Chondrocyte (in vitro differentiated cells): ENCODE measurements at regions not wholly inside any gene's neighbourhood (a gene's known extent, or its start where the extent isn't known, plus 50 kb on each side); places are given as distances from the start of the nearest gene placed in this dataset.

ENCODE experiments used
- DNase-seq: peaks from one replicate; pipeline ENCODE4 v3.0.0; 2021; ENCODE audit warnings: mixed read lengths, low spot score
- H3K27ac Mint-ChIP-seq: one replicate; pipeline ENCODE4 v1.8.0; 2021; ENCODE audit warnings: mild to moderate bottlenecking, moderate library complexity, mixed read lengths; ENCODE audit not compliant: unreplicated experiment
- H3K27me3 Mint-ChIP-seq: 2 replicates; pipeline ENCODE4 v1.8.0; 2021; ENCODE audit warnings: low read depth, mixed read lengths
- H3K36me3 Mint-ChIP-seq: 2 replicates; pipeline ENCODE4 v1.8.0; 2021; ENCODE audit warnings: low read depth, mixed read lengths
- H3K4me1 Mint-ChIP-seq: 2 replicates; pipeline ENCODE4 v1.8.0; 2021; ENCODE audit warnings: low read depth, mild to moderate bottlenecking, mixed read lengths
- H3K4me3 Mint-ChIP-seq: one replicate; pipeline ENCODE4 v1.8.0; 2021; ENCODE audit warnings: mild to moderate bottlenecking, moderate library complexity, mixed read lengths; ENCODE audit not compliant: unreplicated experiment
- H3K9me3 Mint-ChIP-seq: 2 replicates; pipeline ENCODE4 v1.8.0; 2021; ENCODE audit warnings: low read depth, mixed read lengths
- TF ChIP-seq, protein P1 (sequence below): fragments of 200-600 bp; sonication (generic); IDR thresholded peaks from 2 replicates; pipeline ENCODE4 v1.5.0; 2021; ENCODE audit warnings: antibody characterized with exemption, mild to moderate bottlenecking, moderate library complexity

DNA sequence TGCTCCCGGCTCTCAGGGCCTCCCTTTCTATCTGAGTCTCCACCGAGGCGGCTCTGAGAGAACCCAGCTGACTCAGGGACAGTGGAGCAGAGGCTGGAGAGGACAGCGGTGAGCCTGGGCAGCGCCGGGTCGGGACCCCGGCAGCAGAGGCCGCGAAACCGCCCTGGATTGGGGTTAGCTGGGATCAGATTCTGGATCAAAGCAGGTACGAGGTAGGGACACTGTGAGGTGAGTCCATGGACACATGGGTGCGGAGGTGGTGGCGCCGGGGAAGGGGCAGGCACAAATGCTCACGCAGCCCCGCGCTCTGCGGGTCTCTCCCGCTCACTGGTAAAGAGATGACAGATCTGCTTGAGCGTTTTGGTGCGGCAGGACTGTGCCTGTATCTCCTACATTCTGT lies 146.4 kb upstream of the GGTLC1 start:
- Mint-ChIP-seq H3K4me3 (no peak overlapping the region), H3K4me1 (peaks cover 26% of the 10 kb centered on the region), H3K27ac (no peak overlapping the region), H3K36me3 (no peaks in the 10 kb centered on the region), H3K27me3 (no peaks in the 10 kb centered on the region), H3K9me3 (no peaks in the 10 kb centered on the region)
- no peak for DNase-seq
- TF ChIP-seq, protein P1, sequence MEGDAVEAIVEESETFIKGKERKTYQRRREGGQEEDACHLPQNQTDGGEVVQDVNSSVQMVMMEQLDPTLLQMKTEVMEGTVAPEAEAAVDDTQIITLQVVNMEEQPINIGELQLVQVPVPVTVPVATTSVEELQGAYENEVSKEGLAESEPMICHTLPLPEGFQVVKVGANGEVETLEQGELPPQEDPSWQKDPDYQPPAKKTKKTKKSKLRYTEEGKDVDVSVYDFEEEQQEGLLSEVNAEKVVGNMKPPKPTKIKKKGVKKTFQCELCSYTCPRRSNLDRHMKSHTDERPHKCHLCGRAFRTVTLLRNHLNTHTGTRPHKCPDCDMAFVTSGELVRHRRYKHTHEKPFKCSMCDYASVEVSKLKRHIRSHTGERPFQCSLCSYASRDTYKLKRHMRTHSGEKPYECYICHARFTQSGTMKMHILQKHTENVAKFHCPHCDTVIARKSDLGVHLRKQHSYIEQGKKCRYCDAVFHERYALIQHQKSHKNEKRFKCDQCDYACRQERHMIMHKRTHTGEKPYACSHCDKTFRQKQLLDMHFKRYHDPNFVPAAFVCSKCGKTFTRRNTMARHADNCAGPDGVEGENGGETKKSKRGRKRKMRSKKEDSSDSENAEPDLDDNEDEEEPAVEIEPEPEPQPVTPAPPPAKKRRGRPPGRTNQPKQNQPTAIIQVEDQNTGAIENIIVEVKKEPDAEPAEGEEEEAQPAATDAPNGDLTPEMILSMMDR, result no peak

DNA sequence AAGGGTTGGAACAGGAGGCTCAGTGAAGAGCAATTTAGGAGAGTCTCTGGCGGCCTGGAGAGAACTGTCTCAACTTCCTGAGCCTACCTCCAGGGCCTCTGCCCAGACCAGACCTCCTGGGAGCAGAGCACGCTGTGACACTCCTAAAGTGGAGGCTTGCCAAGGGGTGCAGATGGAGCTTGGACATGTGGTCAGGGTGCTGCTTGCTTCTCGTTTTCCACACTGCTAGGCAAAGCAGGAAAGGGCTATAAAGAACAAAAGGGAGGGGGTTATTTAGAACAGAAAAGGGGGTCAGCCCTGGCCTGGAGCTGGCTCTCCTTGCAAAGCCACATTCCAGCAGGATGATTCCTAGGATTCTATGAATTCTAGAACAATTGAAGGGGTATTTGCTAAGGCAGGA lies 145.7 kb upstream of the GGTLC1 start:
- no peak for DNase-seq
- no peaks in the 10 kb centered on the region for H3K27me3 Mint-ChIP-seq

DNA sequence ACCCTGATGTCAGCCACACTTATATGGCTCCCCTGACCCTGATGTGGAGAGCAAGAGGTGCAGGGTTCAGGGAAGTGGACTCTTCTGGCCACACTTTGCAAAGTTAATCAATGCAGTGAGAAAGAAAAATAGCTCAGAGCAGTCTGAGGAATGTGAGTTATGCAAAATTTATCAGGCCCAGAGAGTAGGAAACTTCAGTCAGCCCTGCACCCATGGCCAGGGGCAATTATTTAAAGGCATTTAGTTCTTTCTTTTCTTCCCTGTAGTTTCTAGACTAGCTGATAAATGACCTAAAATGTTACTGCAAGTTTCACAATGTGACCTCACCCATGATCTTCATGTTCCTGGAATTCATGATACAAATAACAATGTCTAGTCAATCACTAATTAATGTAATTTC lies 143.7 kb upstream of the GGTLC1 start:
- H3K27ac Mint-ChIP-seq, result no peak overlapping the region
- H3K4me3 Mint-ChIP-seq, result no peak overlapping the region
- no peak for DNase-seq

More for the DNA sequence above, 145.7 kb upstream of the GGTLC1 start:
- peaks cover 26% of the 10 kb centered on the region for H3K4me1 Mint-ChIP-seq
- H3K27ac Mint-ChIP-seq, result no peak overlapping the region
- no peaks in the 10 kb centered on the region for H3K36me3 Mint-ChIP-seq
- no peaks in the 10 kb centered on the region for H3K9me3 Mint-ChIP-seq
- TF ChIP-seq, protein P1, result no peak
- H3K4me3 Mint-ChIP-seq, result no peak overlapping the region

DNA sequence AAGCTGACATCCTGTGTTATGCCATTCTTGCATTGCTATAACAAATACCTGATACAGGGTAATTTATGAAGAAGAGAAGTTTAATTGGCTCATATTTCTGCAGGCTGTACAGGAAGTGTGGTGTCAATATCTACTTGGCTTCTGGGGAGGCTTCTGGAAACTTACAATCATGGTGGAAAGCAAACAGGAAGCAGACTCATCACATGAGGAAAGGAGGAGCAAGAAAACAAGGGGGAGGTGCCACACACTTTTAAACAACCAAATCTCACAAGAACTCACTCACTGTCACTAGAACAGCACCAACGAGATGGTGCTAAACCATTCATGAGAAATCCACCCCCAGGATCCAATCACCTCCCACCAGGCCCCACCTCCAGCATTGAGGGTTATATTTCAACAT lies 143.1 kb upstream of the GGTLC1 start:
- Mint-ChIP-seq H3K27ac (no peak overlapping the region), H3K4me1 (peaks cover 26% of the 10 kb centered on the region), H3K9me3 (no peaks in the 10 kb centered on the region), H3K36me3 (no peaks in the 10 kb centered on the region), H3K27me3 (peaks cover 5% of the 10 kb centered on the region), H3K4me3 (no peak overlapping the region)
- TF ChIP-seq, protein P1, result no peak
- DNase-seq, result no peak

More for the DNA sequence above, 143.7 kb upstream of the GGTLC1 start:
- TF ChIP-seq, protein P1, result no peak
- Mint-ChIP-seq H3K4me1 (peaks cover 26% of the 10 kb centered on the region), H3K27me3 (peaks cover 5% of the 10 kb centered on the region), H3K36me3 (no peaks in the 10 kb centered on the region), H3K9me3 (no peaks in the 10 kb centered on the region)

DNA sequence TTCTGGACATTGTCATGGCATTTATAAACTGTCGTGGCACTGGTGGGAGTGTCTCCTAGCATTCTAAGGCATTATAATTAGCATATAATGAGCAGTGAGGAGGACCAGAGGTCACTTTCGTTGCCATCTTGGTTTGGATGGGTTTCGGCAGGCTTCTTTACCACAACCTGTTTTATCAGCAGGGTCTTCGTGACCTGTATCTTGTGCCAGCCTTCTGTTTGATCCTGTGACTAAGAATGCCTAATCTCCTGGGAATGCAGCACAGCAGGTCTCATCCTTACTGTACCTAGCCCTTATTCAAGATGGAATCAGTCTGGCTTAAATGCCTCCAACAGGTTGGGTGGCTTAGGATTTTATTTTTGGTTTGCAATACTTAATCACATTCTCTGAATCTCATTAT lies 142.7 kb upstream of the GGTLC1 start:
- no peak for DNase-seq
- Mint-ChIP-seq H3K27me3 (peaks cover 5% of the 10 kb centered on the region), H3K9me3 (no peaks in the 10 kb centered on the region), H3K4me1 (peaks cover 26% of the 10 kb centered on the region), H3K36me3 (no peaks in the 10 kb centered on the region), H3K4me3 (no peak overlapping the region), H3K27ac (no peak overlapping the region)
- TF ChIP-seq, protein P1, result no peak
